GM18505 (cell line): ENCODE measurements at regions not wholly inside any gene's neighbourhood (a gene's known extent, or its start where the extent isn't known, plus 50 kb on each side); places are given as distances from the start of the nearest gene placed in this dataset.
A peak's percentile ranks its signal among the peaks of the same experiment; 100 is the strongest.

ENCODE experiments used
- ATAC-seq: cut with Tn5 transposase; IDR thresholded peaks from one replicate; pipeline ENCODE4 v1.9.1; 2021; ENCODE audit not compliant: unreplicated experiment
- POLR2A ChIP-seq: IDR thresholded peaks from 4 replicates; pipeline ENCODE4 v1.6.1; 2011; ENCODE audit warnings: borderline replicate concordance; ENCODE audit not compliant: insufficient read depth, insufficient read length; ENCODE audit errors: extremely low read depth

GRCh38 chr1:192713921-192714320 lies 78.0 kb downstream of the RGS13 start:
- no peak for ATAC-seq
- no peak for TF ChIP-seq POLR2A

GRCh38 chr1:192724670-192725069 lies 84.2 kb upstream of the RGS2 start:
- ATAC-seq = no peak
- TF ChIP-seq POLR2A = no peak

- no peak for TF ChIP-seq POLR2A
- ATAC-seq = no peak
Observed at GRCh38 chr1:192726820-192727504, 81.9 kb upstream of the RGS2 start.

GRCh38 chr1:192729500-192729899 lies 79.3 kb upstream of the RGS2 start:
- no peak for TF ChIP-seq POLR2A
- no peak for ATAC-seq

GRCh38 chr1:192730198-192730597 lies 78.6 kb upstream of the RGS2 start:
- TF ChIP-seq POLR2A = no peak
- no peak for ATAC-seq

GRCh38 chr1:192732787-192733186 lies 76.1 kb upstream of the RGS2 start:
- ATAC-seq = peak; percentile 70
- TF ChIP-seq POLR2A = no peak

GRCh38 chr1:192735298-192735915 lies 73.4 kb upstream of the RGS2 start:
- no peak for TF ChIP-seq POLR2A
- ATAC-seq = no peak

- no peak for TF ChIP-seq POLR2A
- ATAC-seq = no peak
Observed at GRCh38 chr1:192737306-192737705, 71.5 kb upstream of the RGS2 start.

- ATAC-seq = no peak
Observed at GRCh38 chr1:192739476-192740184, 69.2 kb upstream of the RGS2 start.

GRCh38 chr1:192740214-192740613 lies 68.6 kb upstream of the RGS2 start:
- no peak for TF ChIP-seq POLR2A
- ATAC-seq = no peak

More at GRCh38 chr1:192739476-192740184, 69.2 kb upstream of the RGS2 start:
- TF ChIP-seq POLR2A = no peak

- no peak for ATAC-seq
Observed at GRCh38 chr1:192741095-192741494, 67.7 kb upstream of the RGS2 start.

GRCh38 chr1:192747301-192747700 lies 61.5 kb upstream of the RGS2 start:
- no peak for TF ChIP-seq POLR2A
- no peak for ATAC-seq

More at GRCh38 chr1:192741095-192741494, 67.7 kb upstream of the RGS2 start:
- TF ChIP-seq POLR2A = no peak

GRCh38 chr1:192747943-192748342 lies 60.9 kb upstream of the RGS2 start:
- TF ChIP-seq POLR2A = no peak
- no peak for ATAC-seq

GRCh38 chr1:192749349-192749748 lies 59.5 kb upstream of the RGS2 start:
- TF ChIP-seq POLR2A = no peak
- ATAC-seq = no peak
